Ramos (cell line): ENCODE measurements at regions not wholly inside any gene's neighbourhood (a gene's known extent, or its start where the extent isn't known, plus 50 kb on each side); places are given as distances from the start of the nearest gene placed in this dataset.

ENCODE experiments used
- in situ Hi-C: fragments of 300-500 bp; cut with MboI; formaldehyde crosslinking; loops from one replicate; pipeline ENCODE4 v1.14.3; 2022; ENCODE audit warnings: low sequenced_read_pairs; ENCODE audit not compliant: unreplicated experiment

DNA sequence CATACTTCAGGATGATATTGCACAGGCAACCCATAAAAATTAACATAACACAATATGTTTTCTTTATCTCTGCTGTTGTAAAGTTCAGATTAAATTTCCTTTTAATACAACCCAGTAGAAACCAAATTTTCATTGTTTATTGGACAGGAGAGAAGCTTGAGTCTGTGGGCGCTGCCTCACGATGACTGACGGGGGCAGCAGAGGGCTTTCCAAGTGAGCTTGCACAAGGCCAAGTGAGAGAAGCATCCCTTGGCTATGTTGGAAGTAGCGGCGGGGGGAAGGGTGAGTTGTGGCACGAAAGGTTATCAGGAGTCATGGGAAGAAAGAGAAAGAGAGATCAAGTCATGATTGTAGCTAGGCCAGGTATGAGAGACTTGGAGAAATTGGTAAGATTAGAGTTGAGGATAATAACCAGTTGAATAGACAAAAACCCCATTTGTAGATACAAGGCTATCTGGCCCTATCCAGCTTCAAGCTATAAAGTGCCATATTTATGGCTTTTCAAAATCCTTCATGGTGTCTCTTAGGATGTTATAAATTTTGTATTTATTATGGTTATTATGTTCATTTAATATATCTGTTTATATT, 413.7 kb upstream of the FAM98A start:
- in situ Hi-C loops = no loop called here

DNA sequence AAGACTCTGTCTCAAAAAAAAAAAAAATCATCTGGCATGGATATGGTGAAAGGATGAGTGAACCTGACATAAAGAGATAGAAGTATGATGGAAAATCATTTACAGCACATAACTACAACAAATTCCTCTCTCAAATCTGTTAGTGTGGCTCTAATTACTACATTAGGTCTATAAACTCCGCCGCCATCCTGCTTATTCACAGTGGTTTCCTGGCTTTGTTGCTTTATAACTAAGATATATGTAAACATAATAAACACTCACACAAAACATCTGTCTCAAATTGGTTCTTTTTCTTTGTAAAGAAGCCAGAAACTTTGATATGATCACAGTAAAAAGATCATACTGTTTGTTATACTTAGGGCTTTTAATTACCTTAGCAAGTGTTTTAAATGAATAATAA, 412.6 kb upstream of the FAM98A start:
- in situ Hi-C loops = no loop called here

DNA sequence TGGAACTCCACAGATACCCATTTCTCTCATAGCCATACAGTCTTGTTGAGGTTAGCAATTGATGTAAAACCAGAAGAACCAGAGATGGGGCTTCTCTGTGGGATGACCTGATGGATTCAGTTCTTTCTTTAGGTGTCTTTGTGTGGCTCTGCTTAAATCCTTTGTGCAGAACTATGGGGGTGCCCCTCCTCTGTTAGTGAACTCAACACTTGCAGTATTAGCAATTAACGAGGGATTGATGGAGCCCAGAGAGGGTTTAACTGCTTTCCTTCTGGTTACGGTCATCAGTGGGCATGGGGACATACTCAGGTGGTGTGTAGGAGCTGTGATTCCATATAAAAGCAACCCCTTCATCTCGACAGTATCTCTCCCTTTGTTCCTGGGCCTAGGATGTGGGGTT, 406.8 kb upstream of the FAM98A start:
- in situ Hi-C loops = no loop called here

DNA sequence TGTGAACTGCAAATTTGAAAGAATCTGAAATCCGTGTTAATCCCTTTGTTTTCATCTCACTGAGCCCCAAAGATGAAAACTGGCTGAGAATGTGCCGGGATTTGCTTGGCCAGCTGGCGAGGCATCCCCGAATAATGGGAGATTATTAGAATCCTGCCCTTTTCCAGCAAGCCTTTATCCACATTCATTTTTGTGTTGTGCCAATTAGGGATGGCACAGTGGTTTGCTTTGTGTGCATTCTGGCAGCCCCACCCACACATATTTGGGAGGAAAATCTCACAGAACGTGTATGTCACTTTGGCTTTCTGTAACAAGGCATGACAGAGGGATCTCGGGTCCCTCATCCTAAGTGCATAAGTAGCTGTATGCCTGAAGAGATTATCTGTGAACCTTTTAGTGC, 405.8 kb upstream of the FAM98A start:
- in situ Hi-C loops = no loop called here

DNA sequence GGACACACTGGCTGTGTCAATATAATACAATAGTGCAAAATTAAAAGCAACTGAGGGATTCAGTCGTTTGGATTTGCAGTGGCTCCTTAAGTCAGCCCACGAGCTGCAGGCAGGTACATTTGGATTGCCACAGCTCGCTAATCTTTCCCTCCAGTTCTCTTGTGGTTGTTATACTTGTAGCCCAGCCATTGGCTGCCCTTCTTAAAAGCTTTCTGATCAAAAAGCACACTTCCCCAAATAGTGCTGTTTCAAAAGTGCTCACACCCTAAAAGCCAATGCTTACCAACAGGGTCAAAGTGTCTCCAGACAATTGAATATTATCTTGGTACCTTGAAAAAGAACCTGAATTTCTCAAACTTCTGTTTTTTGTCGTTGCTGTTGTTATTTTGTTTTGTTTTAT, 404.7 kb upstream of the FAM98A start:
- in situ Hi-C loops = no loop called here

DNA sequence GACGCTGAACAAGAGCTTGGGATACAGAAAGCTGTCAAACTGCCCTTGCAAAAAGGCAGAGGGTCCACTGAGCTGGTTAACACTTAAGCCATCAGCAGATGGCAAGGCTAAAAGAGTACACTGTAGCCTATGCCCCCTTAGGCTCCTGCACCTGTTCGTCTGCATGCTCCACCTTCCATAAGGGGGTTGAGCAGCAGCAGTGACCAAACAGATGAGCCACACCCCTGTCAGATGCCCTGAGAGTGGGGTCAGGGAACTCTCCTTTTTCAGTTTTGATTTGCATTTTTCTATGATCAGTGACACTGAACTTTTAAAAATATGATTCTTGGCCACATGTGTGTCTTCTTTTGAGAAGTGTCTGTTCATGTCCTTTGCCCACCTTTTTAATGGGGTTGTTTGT, 402.5 kb upstream of the FAM98A start:
- in situ Hi-C loops = no loop called here

DNA sequence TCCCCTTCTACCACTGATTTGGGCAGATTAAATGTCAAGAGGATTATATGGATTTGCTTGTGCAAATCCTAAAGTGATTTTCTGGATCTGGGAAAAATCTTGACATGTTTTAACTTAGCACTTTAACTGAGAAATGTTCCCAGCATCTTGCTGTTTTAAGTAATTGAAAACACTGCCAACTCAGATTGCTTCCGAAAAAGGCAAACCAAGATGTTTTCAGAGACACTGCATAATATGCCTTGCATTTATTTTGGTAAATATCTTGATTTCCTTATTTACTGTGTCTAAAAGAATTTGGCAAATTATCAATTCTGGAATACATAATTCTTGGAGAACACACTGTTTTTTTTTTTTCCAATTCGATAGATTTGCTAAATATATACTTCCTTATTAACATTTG, 385.0 kb upstream of the FAM98A start:
- in situ Hi-C loops = no loop called here

DNA sequence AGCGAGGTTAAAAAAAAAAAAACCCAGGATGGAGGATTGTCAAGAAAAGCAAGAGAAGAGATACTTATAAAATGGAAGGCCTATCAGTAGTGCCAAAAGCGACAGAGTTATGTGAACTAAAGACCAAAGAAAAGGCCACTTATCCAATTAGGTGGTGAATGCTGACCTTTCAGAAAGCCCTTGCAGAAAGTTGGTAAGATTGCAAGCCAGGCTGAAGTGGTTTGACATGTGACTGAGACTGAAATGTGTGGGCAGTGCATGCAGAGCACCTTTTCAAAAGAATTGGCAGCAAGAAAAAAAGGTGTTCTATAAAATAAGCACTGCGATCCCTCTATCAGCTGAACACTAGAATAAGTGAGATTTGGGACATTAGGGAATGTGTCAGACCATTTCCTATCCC, 379.4 kb upstream of the FAM98A start:
- in situ Hi-C loops = no loop called here

DNA sequence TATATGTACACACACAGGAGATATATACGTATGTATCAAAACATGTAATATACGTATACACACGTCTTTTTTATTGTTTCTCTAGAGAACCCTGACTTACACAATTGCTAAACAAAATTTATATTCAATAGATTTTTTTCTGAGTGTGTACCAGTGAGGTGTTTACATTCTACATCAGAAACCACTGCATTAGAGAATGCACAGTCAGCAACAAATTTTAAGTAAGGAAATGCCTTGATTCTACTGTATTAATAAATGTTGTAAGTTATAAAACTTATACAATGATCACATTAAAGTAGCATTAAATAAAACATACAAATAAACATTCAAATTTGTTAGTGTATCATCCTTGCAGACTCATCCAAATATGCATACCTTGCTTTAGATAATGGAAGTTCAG, 376.4 kb upstream of the FAM98A start:
- in situ Hi-C loops = no loop called here

DNA sequence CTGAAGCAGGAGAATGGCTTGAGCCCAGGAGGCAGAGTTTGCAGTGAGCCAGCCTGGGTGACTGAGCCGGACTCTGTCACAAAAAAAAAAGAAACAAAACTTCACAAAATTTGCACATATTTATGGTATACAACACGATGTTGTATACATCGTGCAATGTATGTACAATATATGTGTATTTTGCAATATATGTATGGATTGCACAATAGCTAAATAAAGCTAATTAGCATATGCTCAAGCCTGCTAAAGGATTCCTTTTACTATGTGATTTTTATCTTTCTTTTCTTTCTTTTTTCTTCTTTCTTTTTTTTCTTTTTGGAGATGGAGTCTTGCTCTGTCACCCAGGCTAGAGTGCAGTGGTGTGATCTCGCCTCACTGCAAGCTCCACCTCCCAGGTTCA, 368.0 kb upstream of the FAM98A start:
- in situ Hi-C loops = no loop called here

DNA sequence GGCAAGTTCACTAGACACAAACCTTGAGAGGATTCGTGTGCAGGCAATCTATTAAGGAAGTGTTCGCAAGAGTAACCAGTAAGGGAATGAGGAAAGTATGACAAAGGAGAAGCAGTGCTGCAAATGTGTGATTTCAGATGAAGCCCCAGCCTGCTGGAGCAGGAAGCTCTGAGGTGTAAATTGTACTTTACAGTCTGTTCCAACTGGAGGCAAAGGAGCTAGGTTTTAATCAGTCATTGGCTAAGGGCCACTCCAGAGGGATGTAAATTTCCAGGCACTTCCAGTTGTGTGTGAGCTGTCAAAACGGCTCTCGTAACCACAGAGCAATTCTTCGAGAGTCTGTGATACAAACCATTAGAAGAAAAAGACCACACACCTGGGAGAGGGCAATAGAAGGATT, 359.5 kb upstream of the FAM98A start:
- in situ Hi-C loops = no loop called here

DNA sequence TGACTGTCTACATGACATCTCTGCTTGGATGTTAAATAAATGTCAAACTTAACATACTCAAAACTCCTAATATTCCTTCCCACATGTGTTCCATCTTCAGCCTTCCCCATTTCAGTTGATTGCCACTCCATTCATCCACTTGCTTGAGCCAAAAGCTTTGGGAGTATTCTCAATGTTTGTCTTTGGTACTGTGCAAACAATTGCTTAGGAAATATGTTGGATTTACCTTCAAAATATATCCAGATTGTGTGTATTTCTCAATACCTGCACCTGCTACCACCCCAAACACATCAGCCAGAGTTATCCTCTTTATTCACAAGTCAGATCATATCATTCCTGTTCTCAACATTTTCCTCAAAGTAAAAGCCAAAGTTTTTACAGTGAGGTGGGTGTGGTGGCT, 350.3 kb upstream of the FAM98A start:
- in situ Hi-C loops = no loop called here

DNA sequence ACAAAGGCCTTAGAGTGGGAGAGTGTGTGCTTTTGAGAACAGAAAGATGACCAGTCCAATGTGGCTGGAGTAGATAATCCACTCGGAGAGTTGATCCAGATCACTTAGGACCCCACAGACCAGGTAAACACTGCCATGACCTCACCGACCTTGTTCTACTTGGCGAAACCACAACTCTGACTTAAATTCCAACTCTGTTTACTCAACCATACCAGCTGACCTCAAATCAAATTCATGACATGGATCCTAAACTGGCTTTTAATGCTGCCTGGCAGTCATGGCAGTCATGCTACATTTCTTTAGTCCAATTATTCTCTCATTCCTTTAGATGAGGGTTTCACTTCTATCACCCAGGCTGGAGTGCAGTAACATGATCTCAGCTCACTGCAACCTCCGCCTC, 347.1 kb upstream of the FAM98A start:
- in situ Hi-C loops = no loop called here

DNA sequence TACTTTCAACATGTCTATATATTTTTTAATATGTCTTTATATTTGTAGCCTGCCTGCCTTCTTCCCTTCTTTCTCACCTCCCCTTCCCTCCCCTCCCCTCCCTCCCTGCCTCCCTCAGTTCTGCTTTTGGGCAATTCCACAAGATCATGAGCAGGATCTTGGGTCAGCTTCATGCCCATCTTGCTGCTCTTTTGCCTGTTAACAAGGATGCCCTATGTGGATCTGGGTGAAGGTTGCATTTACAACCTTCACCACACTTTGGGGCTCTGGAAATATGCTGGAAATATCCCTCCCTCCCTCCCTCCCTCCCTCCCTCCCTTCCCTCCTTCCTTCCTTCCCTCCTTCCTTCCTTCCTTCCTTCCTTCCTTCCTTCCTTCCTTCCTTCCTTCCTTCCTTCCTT, 334.1 kb upstream of the FAM98A start:
- in situ Hi-C loops = no loop called here

DNA sequence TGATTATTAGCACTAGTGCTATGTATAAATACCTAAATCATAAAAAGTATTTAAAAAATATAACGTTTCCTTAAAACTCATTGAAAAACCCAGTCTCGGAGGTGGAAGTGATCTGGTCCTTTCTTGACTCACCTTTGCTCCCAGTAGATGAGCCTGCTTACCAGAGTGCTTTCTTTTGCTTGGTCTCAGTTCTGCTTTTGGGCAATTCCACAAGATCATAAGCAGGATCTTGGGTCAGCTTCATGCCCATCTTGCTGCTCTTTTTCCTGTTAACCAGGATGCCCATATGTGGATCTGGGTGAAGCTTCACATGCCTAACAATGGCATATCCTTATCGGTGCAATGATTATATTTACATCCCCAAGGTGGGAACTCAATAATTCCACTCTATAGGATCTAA, 332.1 kb upstream of the FAM98A start:
- in situ Hi-C loops = no loop called here

DNA sequence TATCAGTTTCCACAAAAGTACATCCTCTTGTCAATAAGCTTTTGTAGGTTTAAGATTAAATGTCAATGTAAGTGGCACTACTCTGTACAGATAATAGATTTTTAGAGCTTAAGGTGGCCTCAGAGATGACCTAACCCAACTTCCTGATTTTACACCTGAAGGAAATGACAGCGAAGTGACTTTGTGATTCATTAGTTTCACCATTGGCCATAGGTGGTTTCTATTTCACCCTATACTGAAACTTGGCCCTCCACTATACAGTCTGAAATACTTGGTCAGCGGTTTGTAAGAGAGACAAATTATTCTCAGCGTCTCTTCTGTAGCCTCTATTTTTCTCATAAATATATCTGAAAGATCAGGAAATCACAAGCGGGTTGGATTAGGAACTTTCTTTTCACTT, 330.4 kb upstream of the FAM98A start:
- in situ Hi-C loops = no loop called here

DNA sequence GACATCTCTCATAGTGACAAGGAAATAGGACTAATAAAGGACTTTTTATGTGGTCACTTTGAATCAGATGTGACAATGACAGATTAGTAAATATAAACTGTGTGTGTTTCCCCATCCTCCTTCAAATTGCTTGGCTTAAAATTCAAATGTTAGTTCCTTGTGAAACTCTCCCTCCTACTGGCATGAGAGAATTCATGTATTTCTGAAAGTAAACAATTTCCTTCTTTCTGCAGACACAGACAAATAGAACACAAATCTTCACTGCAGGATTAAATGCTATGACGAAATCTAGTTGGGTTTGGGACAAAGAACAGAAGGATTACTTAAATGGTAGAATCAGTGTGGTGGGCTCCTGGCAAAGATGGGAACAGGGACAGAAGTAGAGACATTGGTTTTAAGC, 328.7 kb upstream of the FAM98A start:
- in situ Hi-C loops = no loop called here

DNA sequence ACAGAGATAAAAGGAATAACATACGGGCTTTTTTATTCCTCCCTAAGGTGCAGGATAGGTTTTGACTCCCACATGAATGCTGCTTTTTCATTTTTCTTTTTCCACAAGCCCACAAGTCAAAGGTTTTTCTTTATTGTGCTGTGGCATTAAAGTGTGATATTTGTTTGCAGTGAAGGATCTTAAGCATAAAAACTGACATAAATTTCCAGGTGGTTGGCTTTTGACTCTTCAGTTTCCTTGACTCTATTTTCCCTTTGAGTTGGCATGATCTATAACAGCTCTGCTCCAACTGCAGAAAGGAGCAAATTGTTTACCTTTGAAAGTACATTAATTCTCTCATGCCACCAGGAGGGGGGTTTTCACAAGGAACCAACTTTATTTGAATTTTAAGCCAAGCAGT, 326.2 kb upstream of the FAM98A start:
- in situ Hi-C loops = no loop called here

DNA sequence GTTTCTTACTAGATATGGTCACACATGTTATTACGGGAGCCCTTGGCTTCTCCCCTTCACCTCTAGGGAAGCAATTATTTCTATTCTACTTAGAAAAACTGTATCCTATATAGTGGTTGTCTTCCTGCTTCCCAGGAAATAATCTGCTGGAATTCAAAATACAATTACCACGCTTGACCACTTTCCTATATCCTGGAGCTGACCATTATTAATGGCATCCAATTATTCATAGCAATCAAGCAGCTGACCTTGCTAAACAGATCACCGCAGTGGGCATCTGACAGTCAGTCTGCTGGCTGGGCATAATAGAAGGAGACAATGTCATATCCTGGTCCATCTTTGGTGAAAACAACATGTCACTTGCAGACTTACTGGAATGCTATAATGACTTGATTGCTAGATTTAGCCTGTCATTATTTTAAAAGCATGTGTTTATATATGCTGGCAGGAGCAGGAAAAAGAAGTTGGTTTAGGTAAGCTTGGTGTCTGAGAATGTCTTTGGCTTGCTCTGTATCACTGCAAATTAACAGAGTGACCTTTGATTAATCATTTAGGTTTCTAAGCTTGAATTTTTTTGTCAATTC, 325.6 kb upstream of the FAM98A start:
- in situ Hi-C loops = no loop called here

DNA sequence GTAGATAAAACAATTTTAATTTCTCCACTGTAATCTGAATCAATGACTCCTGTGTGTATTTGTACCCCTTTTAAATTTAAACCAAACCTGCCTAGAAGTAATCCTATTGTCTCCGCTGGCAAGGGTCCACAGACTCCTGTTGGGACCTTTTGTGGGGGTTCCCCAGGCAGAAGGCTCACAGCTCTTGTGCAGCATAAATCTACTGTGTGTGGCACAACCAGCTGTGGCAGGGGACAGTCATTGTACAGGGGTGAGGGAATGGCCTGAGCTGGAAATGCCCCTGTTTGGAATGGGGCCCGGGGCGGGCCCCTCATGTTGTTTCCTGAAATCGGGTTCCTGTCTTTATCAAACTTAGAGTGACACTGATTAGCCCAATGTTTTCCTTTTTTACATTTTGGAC, 318.2 kb upstream of the FAM98A start:
- in situ Hi-C loops = no loop called here

DNA sequence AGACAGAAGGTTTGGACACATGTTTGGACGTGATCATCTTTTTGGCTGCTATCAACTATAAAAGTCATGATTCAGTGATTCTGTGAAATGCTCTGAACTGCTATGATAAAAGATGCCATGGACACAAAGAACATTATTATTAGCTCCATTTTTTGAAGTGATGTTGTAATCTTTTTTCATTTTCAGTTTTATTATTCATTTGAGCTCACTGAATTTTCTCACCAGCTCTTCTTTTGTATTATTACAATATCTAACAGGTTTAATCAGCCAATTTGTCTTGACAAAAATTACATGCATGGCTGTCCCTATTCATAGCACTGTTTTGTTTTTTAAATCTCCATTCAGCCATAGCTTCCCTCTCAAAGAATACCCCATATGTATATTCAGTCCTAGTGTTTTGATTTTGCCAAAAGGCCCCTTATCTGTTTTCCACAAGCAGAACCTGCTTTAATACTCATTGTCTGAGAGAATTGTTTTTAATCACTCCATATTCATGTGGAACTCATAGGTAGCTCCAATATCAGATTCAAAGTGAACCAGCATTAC, 314.0 kb upstream of the FAM98A start:
- in situ Hi-C loops = no loop called here

DNA sequence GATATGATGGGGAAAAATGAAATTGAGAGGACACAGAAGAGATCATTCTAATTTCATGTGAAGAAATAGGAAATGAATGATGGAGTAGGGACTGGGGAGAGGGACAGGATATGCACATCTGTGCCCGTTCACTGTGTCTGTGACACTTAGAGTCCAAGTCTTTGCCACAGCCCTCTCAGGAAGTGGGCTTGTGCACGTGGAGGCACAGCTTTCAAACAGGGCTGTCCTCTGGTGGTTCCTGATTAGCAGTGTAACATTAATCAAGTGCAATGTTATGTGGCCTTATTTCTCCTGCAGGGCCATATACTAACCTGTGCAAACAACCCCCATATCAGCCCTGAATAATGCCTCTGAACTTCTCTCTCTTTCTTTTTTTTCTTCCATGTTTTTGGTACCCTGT, 312.2 kb upstream of the FAM98A start:
- in situ Hi-C loops = no loop called here
